IPS DF 19.7 (cell line): ENCODE measurements at regions not wholly inside any gene's neighbourhood (a gene's known extent, or its start where the extent isn't known, plus 50 kb on each side); places are given as distances from the start of the nearest gene placed in this dataset.
"Not testable (repeated sequence)": the region's sequence is repeated elsewhere in the genome, so short reads cannot be mapped to it uniquely, and the experiment has no call there.

Experiments
- DNase-seq: peaks from one replicate; pipeline ENCODE4 v3.0.0-alpha.2; 2013; ENCODE audit warnings: low read depth, low spot score

DNA sequence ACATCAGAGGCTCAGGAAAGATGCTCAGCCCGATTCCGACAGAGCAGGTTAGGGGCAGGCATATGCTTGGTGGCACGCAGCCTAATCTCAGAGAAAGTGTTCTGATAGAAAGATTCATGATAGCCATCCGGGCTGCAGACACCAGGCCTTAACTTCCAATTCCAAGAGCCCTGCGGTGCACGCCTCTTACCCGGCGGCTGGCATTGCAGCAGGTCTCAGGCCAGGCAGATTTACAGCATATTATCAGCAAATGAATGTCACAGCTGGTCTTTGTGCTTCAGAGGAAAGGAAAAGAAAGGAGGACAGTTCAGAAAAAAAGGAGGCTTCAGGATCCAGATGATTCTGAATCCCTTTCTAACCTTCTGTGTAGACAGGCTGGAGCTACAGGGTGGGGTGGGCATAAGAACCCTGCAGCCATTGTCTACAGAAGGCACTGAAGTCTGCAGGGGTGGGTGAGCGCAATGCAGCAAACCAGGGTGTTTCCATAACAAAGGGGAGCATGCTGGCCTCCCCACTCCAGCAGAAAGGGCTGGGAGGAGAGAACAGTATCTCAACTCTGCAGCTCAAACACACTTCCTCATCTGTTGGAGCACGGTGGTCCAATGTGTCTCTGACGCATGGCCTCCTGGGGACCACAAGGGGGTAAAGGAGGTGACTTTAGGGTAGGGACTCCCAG, 277.4 kb upstream of the XYLT1 start:
- no peak for DNase-seq

DNA sequence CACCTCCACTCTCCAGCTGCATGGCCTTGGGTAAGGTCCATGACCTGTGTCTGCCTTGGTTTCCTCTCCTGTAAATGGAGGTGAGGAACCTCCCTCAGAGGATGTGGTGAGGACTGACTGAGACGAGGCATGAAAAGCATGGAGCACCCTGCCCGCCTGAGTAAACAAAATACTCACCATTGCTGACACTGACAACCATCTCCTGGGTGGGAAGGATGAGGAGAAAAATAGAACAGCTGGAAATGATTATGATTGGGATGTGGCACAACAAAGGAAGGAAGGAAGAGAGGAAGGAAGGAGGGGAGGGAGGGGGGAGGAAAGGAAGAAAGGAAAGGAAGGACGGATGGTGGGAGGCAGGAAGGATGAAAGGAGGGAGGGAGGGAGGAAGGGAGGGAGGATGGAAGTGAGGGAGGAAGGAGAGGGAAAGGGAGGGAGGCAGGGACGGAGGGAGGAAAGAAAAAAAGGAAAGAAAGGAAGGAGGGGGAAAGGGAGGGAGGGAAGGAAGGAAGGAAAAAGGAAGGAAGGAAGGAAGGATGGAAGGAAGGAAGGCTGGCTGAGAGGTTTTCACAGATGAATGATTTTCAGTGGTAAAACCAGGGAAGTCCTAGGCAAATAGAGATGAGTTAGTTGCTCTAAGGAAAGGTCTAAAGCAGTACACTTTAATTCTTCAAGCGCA, 276.5 kb upstream of the XYLT1 start:
- DNase-seq, result no peak

DNA sequence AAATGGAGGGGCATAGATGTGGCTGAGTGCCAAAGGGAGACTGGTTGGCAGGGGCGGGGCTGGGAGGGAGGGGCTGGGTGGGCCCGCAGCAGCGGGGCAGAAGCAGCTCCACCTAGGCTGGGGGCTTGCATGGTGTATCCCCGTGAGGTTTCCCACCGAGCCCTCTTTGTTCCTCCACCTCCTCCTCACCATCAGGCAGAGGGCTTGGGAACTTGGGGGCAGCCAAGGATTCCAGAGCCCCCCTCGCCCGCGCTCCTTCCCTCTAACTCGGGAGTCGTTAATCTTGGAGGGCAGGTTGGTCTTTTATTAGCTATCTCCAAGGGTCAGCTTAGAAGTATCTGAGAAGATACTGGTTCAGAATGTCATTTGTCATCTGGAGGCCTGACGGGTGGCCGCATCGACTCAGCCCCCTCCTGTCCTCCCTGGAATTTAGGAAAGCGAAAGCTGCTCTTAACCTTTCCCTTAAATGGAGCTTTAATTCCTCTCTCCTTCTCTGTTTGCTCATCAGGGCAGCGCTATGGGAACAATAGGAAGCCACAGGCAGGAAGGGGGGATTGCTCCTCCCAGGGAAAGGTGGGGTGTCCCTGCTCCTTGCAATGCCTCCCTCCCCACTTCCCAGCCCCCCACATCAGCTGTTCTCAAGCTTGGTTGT, 274.3 kb upstream of the XYLT1 start:
- no peak for DNase-seq

DNA sequence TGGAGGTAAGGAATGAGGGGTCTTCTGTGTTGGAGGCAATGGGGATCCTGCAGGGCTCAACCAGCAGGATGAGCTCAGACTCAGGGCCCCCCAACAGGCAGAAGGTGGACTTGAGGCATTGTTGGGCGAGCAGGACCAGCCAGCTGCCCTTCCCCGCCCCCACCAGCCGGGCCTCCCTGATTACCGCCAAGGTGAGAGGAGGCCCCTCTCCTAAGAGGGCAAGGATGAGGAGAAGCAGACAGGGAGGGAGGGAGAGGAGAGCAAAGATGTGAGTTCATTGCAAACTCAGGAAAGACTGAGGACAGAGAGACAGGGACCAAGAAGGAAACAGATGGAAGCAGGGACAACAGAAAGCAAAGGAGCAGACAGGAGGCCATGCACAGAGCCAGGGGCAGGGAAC, 272.8 kb upstream of the XYLT1 start:
- no peak for DNase-seq

DNA sequence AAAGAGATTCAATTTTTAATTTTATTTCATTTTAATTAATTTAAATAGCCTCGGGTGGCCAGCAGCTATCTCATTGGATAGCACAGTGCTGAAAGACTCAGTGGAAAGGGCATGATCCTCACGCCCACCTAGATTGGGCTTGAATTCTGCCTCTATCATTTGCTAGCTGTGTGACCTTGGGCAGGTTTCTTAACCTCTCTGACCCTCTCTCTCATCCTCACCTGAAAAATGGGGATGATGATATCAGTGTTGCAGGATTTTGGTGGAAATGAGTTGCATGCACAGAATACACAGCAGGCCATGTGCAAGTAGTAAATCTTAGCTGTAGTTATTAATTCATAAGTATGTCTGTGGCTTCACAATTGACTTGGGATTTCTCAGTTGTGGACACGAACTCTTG, 272.4 kb upstream of the XYLT1 start:
- no peak for DNase-seq

DNA sequence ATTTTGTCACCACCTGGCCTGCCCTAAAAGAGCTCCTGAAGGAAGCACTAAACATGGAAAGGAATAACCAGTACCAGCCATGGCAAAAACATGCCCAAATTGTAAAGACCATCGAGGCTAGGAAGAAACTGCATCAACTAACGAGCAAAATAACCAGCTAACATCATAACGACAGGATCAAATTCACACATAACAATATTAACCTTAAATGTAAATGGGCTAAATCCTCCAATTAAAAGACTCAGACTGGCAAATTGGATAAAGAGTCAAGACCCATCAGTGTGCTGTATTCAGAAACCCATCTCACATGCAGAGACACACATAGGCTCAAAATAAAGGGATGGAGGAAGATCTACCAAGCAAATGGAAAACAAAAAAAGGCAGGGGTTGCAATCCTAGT, 264.3 kb upstream of the XYLT1 start:
- DNase-seq, result not testable (repeated sequence)

DNA sequence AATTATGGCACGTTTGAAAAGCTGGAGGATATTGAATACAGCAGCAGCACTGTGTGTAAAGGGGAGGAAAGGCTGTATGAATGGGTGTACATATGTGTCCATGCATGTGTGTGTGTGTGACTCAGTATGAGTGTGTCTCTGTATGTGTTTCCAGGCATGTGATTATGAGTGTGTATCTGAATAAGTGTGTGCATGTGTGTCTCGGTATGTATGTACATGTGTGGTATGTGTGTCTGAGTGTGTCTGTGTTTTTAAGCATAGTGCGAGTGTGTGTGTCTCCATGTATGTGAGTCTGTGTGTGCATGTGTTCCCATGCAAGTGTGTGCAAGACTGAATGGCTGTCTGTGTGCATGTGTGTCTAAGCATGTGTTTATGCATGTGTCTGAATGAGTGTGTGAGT, 259.1 kb upstream of the XYLT1 start:
- no peak for DNase-seq

DNA sequence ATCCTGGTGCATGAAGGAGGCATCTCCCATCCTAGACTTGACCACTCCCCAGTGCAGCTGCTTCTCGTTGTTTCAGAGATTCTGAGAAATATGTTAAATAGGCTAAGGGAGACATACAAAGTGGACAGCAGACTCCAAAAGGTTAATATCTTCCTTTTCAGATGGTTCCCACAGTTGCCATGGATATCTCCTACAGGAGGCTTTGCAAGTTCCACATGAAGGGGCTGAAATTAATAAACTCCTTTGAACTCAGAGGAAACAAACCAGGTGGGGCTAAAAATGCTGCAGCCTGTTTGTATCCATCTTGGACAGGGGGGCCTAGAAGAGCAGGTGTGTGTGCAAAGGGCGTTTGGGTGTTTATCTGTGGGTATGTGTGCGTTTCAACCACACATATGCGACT, 257.4 kb upstream of the XYLT1 start:
- DNase-seq, result no peak

DNA sequence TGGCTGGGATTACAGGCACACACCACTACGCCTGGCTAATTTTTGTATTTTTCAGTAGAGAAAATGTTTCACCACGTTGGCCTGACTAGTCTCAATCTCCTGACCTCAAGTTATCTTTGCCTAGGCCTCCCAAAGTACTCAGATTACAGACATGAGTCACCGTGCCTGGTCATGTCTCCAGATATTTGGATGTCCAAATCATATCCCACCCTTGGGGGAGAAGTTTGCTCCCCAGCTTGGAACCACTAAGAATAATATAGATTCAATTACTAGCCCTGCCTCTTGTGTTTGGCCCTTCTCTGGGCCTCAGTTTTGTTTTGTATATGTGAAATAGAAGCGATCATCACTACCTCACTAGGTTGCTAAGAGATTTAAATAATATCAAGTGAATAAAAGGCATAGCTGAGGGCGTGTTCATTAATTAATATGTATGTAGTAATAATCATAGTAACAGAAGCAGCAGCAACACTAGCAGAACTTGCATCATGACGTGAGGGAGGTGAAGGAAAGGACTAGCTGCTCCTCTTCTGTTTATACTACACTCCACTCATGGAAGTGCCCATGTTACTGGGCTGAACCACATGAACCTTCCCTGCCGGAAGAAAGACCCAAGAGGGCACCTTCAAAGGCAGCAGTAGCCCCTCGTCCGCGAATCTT, 253.6 kb upstream of the XYLT1 start:
- DNase-seq, result no peak

DNA sequence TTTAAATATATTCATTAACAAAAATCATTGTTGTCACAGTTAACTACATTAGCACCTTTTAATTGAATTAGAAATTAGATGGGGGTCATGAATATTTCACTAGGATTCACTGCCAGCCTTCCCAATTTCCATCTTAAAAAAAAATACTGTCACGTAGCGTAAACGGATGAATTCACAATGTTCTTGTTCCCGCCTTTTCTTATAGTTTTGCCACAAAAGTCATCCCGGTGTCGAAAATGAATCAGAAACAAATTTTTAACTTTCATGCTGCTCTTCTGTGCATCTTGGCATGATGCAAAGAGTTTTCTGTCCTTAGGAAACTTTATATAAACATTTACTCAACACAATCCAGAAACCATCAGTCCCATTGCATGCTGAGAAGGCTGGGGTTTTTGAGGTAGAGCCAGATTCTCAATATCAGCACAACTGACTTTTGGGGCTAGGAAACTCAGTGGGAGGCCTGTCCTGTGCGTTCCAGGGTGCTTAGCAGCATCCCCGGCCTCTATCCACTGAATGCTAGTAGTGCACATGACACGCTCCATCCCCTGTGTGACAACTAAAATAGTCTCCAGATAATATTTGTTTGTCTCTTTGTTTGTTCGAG, 252.9 kb upstream of the XYLT1 start:
- DNase-seq, result no peak

DNA sequence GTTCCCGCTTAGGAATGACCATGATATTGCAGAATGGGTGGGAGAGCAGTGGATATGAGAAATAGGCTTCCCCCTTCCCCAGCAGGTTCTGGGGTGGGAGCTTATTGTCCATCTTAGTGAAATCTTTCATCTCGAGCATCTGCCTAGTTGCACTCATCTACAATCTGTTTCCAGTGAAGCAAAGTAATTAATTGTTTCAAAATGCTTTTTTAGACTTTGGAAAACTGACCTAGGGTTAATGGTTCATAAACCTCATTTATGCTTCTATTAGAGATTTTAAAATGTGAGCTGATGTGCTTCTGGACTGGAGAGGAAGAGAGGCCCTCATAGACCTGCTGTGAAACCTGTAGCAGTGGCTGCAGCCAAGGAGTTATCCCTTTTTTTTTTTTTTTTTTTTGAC, 247.7 kb upstream of the XYLT1 start:
- DNase-seq, result no peak

DNA sequence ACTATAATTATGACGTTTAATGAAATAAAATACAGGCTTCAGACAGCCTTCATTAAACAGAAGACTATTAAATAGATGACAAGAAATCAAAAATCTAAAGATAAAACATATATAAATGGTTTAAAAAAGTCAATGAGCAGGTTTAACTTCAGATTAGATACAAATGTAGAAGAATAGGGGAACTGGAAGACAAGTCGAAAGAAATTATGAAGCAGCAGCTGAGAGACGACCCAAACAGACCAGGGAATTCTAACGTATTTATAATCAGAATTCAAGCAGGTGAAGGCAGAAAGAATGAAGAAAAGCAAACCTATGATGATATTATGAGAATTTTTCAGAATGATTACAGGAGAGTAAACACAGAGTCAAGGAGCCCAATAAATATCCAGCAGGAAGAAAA, 235.1 kb upstream of the XYLT1 start:
- no peak for DNase-seq

DNA sequence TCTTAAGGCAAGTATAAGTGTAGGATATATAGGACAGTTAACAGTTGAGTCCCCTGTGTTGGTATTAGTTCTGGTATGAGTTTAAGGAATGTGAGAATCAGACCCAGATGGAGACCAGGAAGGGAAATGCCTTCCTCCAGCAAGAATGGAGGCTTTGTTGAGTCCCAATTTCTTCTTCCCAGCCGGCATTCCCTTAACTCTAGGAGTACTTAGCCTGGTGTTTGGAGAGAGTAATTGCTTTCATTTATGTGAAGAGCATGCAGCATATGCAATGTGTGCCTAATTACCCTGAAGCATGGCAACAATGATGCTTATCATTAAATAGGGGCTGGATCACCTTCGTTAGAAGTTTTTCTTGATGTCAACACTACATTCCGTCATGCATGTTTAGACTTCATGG, 225.9 kb upstream of the XYLT1 start:
- DNase-seq, result no peak

DNA sequence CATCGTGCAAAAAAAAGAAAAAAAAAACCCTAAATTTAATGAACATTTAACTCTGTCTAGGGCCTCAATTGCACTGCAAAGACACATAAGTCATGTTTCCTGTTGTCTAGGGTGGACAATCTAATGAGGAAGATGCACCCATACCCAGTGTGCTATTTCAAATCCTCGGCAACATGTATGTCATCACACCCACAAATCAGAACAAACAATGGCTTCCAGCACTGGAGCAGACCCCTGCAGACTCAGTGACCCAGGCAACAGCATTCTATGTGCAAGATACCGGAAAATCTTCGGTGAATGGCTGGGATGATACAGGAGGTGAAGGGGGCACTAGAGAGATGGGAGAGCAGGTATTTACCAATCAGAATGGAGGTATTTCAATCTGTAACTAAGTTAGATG, 221.7 kb upstream of the XYLT1 start:
- DNase-seq, result no peak

DNA sequence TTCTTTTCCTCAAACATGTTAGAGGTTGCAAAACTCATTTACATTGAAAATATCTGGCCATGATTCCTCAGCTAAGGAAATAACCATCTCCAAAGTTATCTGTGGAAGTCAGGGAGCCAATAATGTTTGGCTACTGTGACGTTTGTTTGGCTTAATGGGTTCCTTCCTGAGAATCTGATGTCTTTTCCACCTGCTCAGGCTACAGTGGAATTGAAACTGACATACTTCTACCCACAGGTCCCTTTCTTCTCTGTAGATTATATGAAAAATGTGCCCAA, 221.1 kb upstream of the XYLT1 start:
- DNase-seq, result no peak

DNA sequence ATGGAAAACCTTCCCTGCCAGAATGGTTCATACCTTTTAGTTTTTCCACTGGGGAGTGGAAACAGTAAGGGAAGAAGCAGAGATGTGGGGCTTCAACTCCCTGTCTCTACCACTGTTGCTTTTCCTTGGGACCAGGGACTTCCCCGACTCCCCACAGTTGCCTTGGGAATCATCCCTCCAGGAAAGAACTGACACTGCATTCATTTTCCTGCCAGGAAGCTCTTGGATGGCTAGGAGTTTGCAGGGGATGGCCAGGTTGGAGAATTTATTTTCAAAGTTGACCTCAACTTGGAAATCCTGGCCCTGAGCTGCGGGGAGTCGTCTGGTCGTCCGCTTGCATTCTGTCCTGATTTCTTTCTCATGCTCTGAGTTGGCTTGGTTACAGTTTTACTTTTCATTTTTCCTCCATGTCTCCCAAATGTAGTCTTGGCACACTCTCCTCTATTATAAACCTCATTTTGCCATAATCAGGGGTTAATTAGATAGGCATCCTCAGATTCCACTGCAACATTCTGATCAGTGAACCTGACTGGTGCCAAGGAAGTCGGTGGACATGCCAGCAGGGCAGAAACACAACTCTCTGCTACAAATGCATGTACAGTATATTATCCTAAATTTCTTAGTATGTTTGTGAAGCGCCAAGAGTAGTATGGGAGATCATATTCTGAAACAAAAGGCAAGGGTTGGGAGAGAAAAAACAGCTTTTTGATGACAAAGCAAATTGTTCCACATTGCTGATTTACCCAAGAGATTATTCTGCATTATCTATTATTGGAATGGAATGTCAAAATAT, 220.5 kb upstream of the XYLT1 start:
- no peak for DNase-seq

DNA sequence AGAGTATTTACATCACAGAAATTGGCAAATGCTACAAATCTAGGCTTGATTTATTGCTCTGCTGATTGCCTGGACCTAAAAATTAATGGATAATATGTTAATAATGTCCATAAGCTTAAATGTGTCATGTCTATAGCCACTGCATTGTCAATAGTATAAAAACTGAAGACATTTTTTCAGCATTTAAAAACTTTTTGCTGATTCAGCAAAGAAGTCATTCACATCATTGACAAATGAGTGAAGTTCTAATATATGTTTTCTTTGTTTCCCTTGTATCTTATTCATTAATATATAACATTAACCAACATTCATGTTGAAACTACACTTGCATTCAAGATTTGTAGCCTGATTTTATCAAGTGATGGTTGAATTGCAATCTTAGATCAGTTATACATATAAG, 214.7 kb upstream of the XYLT1 start:
- no peak for DNase-seq

DNA sequence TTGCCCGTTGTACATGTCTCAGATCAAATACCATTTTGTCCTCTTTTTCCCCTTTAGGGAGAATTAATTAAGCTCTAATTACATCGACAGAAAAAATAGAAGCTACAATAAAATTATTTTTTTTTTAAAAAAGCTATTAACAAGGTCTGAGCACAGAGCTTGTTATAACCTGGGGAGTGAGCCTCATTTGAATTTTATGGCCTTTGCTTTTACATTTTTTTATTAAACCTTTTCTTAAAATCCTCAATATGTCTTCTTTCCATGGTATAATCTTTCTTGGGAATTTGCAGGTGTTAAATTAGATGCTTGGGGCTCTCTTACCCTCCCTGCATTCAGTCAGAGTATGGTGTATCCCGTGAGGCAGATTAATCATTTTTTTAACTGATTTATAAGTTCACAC, 212.5 kb upstream of the XYLT1 start:
- no peak for DNase-seq

DNA sequence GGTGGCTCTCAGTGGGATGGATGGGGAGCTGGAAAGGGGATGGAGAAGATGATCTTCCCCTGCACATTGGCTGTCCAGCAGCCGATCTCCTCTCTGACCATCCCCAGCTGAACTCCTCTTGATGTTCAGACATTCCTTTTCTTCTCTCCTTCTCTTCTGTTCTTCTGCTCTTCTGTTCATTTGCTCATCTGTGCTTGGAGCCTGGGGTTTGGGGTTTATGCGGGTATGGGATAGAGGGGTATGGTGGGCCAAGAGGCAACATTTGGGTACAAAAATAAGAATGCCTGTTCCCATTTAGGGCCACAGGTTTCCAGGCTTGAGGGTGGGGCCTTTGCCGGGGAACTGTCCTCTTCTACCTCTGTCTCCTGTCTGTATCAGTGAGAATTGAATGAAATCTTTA, 205.4 kb upstream of the XYLT1 start:
- DNase-seq, result no peak

DNA sequence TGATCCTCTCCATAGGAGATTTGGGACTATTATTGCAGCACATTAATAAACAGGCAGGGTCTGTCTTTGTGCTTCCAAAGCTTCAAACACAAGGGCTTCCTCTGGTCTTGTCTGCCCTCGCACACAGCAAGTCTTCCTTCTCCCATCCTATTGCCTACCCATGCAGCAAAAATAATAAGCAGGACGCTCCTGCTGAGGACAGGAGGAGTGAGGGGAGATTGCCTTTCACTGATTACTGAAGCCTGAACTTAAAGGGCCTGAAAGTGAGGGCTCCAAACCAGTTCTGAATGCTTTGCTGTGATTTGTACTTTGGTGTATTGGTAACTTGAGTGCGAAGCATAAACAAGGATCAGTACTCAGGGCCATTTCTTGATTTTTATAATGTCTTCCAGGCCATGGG, 197.6 kb upstream of the XYLT1 start:
- no peak for DNase-seq

DNA sequence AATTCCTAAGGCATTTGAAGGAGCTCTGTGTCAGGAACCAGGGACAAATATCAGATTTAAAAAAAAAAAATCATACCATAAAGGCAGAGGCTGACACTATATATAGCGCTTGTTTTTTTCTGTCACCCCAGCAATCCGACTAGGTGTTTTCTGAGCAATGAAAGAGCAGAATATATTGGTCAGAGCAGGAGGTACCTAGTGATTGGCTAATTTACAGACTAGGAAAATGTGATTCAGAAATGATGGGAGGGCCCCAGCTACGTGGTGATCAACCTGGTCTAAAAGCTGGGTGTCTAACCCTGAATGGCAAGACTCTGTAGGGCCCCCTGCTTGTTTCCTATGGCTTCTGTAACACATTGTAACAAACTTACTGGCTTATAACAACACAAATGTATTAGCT, 195.5 kb upstream of the XYLT1 start:
- no peak for DNase-seq

DNA sequence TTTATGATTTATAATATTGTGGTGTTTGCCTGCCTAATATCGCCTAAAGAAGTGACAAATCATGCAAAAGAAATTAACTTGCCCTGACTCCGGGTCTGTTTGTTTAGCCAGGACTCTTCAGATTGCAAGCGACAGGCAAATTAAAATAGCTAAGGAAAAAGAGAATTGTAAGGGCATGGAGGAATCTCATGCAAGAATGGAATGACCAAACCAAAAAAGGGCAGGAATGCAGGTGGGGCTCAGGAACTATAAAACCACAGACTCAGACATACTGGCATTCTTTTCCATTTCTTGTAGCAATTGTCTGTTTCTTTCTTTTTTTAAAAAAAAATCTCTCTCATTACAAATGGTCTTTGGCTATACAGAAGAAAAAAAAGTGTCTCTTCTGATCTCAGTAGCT, 188.1 kb upstream of the XYLT1 start:
- DNase-seq, result no peak
